Left forelimb (tissue), 1 donor: ENCODE measurements at regions not wholly inside any gene's neighbourhood (a gene's known extent, or its start where the extent isn't known, plus 50 kb on each side); places are given as distances from the start of the nearest gene placed in this dataset.
"Not testable (repeated sequence)": the region's sequence is repeated elsewhere in the genome, so short reads cannot be mapped to it uniquely, and the experiment has no call there.

Experiments
- DNase-seq: peaks from one replicate; pipeline ENCODE4 v3.0.0-alpha.2; 2018; ENCODE audit warnings: low spot score

DNA sequence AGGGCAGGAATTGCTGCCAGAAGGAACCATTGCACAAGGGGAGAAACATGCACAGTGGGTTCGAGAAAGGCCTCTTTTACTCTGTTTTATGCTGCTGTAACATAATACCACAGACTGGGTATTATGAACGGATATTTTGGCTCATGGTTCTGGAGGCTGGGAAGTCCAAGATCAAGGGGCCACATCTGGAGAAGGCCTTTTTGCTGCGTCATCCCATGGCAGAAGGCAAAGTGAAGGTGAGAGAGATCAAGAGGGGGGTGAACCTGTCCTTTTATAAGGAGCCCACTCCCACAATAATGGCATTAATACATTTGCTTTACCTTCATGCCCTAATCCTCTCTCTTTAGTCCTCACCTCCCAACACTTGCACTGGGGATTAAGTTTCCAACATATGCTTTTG, 136.9 kb upstream of the ALDH1B1 start:
- DNase-seq = no peak

DNA sequence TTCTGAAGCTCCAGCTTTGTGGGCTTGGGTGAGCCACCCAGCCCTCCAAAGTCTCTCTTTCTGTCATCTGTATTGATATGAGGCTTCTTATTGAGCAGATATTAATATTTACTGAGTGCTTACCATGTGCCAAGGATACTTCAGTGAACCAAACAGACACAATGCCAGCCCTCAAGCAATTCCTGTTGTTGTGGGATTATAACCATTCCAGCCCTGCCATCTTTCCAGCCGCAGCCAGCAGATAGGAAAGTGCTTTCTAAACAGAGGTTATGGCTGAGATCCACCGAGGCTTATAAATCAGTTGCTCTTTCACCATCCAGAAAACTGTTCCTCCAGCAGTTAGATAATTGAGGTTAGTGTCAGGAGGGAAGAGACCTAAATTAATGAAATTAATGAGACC, 137.7 kb upstream of the ALDH1B1 start:
- DNase-seq = no peak

DNA sequence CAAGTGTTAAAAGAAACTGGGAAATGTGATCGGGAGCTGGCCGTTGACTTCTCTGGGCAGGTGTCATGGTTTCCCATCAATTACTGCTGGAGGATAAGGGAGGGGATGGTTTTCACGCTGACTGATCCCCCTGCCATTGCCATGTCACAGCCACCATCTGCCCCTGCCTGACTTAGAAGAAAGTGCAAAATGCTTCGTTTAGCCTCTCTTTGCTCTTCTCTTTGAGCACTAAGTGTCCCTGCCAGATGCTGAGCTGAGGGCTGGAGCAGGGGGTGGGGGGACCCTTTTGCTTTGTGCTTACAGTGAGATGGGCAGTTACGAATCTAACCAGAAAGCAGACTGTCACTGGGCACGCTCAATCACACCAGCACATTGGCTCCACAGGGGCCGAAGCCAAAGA, 138.4 kb upstream of the ALDH1B1 start:
- DNase-seq = no peak

DNA sequence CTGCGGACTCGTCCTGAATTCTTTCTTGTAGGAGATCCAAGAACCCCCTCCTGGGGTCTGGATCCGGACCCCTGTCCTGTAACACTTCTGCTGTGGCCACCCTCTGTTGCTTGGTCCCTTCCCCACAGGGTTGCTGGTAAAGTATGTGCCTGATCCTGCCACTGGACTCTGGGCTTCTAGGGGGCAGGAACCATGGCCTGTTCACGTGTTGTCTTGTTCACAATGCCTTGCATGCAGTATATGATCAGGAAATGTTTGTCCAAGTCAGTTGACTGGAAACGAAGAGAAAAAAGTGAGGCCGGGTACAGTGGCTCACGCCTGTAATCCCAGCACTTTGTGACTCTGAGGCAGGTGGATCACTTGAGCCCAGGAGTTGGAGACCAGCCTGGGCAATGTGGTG, 139.3 kb upstream of the ALDH1B1 start:
- DNase-seq = no peak

DNA sequence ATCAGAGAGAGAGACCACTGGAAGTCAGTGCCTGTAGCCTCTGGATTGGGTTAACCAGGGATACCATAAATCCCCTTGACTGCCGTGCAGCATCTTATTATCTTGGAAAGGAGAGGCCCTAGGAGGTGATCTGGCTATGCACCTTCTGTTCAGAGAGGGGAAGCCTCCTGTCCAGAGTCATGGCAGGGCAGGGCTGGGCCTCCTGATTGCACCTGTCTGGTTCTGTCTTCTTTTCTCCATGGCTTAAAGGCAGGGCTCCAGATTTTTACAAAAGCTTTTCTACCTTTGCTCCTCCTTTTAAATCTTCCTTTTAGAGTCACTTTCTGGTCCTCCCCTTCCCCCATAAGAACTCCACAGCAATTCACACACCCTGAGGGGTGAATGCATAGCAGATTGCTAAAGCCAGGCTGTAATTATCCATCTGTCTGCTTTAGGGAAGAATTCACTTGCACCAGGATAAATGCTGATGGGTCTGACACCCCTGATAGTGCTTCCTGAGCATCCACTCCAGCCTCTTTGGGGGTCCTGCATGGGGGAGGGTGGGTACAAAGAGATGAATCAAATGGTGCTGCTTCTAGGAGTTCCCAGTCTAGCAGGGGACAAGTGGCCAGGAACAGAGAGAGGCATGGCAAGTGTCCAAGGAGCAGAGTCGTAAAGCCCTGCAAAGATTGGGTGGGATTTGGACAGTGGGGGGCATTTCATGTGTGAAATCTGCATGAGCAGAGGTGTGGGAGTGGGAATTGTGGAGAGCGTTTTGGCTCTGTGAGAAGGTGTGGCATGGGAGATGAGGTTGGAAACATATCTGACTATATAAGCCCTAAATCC, 141.3 kb upstream of the ALDH1B1 start:
- DNase-seq = no peak

DNA sequence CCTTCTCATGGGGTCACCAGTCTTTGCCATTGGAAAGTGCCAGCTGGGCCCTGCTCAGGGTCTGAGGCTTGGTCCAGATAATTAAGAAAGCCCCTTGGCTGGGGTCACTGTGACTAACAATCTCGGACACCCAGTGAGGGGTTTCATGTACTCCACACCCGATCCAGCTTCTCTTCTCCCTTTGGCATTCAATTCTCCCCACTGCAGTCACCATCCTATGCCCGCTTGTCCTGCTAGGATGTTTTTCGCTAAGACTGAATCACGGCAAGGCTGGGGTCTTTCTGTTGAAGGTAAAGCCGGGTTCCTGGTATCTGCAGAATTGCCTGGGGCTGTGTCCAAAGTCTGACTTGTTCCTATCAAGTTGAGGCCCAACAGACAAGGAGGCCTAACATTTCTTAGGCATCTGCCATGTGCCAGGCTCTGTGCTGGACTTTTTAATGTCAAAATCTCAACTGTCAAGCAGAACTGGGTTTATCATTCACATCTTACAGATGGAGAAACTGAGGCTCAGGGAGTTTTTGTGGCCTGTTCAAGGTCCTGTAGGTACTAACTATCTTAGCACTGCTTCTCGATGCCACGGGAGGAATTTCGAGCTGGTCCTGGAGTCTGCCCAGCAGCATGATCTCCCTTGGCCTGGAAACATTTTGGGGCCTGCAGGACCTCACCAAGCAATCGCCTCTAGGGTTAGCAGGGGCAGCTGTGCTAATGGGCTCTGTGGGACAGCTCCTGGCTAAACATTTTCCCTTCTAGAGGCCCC, 142.0 kb upstream of the ALDH1B1 start:
- no peak for DNase-seq

DNA sequence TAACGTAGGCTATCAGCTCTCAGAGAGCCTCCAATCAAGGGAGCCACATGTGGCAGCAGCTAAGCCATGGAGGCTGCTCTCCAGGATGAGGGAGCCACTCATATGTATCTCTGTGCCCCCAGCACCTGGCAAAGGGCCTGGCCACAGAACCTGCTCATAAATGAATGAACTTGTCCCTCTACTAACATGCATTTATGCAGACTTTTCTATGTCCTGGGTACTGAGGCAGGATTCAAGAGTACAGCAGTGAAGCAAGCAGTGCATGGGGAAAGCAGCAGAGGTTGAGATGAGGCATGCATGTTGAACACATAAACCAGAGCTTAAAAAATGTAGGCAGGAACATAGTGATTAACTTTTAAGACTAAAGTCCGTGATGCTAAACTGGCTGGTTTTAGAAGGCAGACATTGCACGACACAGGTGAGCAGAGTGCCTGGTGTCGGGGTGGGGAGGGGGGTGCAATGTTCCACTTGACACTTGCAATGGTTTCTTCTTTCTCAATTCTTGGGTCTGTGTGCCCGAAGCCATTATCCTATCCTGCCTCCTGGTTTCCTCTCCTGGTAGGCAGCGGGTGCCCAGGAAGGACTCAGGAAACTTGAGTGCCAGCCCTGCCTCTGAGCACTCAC, 142.8 kb upstream of the ALDH1B1 start:
- DNase-seq = no peak

DNA sequence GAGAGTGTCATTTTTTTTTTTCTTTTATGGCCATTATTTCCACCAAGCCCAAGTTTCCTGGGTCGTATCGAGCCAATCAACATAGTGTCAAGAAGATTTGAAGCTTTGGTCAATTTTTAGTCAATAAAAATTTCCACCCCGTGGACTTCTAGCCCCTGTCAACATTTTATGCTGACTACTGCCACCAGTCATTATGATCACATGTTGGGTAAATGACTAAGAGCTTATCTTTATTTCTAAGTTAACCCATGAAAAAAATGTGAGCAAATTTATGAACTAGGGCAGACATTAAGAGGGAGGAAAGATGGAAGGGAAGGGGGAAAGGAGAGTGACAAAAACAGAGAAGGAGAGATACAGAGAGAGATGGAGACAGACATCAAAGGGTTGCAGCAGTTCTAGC, 143.5 kb upstream of the ALDH1B1 start:
- no peak for DNase-seq

DNA sequence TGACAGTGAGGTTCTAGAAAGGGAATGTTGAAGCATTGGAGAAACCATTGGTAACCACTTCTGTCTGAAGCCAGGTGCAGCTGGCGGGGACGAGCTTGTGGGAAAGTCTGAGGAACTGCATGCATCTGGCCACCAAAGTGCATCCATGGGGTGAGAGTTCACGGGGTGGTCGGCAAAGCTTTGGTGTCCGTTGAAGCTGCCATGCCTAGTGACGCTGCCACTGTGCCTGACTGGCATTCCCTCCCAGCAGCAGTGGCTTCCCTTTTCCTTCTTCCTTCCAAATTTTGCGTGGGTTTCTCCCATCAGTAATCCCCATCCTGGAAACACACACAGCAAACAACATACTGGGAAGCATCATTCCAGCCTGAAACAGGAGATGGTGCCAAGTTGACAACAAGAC, 145.7 kb upstream of the ALDH1B1 start:
- DNase-seq = no peak

DNA sequence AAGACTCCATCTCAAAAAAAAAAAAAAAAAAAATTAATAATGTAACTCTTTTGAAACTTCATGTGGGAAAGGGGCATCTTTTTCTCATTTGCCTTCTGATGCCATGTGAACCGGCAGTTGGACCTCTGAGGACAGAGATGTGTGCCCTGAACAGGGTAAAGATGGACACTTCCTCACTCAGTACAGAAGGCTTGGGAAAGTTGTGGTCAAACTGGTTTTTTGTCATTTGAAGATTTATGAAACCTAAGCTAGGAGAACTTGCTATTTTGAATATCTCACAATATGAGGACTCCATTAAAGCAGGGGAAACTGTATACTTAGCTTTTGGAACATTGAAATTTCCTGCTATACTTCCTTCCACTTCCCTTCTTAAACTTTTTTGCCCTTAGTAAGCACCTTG, 147.5 kb upstream of the ALDH1B1 start:
- DNase-seq = no peak

DNA sequence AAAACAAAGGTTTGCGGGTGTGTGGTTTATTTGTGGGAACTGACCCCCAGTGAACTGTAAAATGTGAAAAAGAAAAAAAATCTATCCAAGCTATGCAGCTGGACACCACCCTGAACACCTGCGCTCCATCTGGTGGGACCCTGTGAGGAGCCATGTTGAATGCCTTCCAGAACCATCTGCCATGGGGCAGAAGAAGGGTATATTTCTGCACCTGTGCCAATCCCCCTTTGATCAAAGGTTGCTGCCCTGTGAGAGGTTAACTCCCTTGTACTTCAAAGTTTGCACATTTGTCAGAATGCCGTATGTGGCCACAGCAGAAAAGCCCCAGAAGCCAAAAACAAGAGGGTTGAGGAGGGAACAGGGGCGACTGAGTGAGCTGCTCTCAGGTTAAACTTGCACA, 148.5 kb upstream of the ALDH1B1 start:
- no peak for DNase-seq

DNA sequence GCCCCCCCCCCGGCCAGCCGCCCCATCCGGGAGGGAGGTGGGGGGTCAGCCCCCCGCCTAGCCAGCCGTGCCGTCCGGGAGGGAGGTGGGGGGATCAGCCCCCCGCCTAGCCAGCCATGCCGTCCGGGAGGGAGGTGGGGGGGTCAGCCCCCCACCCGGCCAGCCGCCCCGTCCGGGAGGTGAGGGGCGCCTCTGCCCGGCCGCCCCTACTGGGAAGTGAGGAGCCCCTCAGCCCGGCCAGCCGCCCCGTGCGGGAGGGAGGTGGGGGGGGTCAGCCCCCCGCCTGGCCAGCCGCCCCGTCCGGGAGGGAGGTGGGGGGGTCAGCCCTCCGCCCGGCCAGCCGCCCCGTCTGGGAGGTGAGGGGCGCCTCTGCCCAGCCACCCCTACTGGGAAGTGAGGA, 150.4 kb upstream of the ALDH1B1 start:
- DNase-seq = not testable (repeated sequence)

DNA sequence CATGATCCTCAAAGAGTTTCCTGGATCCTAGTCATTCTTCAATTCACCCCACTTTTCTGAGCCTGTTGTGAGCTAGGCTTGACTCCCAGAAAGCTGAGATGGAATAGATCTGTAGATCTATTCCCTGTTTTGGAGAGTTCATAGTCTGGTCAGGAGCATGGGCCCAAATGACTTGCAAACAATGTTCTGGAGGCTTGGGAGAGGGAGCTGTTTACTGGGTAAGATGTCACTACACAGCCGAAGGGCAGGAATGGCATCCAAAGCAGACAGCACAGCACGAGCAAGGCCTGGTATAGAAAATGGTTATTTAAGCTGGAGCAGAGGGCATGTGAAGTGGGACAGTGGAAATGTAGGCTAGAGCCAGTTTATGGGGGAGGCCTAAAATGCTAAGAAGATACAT, 152.5 kb upstream of the ALDH1B1 start:
- DNase-seq = no peak

DNA sequence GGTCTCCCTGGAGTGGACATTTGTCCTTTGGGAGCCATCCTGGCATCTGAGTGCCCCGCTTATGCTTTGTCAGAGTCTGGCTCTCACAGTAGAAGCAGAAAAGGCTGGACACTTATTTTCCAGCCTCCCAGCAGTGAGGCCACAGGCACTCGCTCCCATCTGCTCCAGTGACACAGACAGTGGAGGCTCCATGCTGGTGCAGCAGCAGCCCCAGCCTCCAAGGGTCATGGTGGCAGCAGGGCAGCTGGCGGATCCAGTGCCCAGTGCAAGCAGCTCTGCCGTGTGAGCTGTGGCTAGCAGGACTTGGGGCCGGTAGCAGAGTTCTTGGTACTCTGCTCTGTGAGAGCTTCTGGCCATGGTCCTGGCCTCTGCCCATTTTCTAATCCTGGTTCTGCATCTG, 157.3 kb upstream of the ALDH1B1 start:
- no peak for DNase-seq

DNA sequence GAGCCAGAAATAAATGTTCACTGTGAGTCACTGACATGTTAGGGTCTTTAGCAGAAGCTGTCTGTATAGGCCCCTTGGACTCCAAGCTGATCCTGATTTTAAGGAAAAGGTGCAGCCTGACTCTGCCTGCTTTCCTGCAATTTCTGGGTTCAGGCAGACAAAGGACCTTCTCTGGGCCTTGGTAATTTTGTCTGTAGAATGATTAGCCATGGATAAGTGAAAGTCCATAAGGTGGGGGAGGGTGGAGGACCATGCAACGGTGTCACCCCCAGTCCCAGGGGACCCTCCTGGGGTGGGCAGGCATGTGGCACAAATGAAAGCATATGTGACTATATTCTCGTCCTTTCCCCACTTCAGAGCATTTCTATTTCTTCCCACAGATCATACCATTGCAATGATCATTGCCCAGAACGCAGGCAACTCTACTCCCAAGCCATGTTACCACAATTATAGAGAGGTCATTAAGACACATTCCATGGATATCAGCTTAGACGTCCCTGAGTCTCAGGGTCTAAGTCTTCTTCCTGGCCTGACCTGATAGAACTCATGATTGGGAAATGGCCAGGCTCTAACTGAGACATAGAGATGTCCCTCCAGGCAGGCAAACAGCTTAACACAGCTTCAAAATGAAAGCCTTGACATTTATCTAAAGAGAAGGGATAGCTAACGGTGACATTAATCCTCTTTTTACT, 157.9 kb upstream of the ALDH1B1 start:
- no peak for DNase-seq

DNA sequence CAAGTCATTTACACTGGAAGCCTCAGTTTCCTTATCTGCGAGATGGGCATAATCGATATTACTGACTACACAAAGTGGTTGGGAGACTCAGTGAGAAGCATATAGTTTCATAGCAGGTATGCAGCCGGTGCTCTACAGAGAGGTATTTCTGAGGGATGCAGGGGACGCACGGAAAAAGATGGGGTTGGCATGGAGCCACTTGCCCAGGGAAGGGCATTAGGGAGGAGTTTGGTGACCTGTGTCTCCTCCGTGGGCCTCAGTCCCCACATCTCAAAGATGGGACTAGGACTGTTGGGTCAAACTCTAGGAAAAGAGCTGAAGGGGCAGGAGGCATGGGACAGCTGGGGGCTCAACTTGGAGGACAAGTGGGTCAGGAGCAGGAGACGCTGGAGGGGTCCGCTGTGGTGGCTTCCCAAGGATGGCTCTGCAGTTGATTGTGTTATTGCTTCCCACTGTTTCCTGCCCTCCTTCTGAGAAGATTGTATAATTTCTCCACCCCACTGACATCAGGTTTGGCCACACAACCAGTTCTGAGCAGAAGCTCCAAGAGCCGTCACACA, 158.6 kb upstream of the ALDH1B1 start:
- DNase-seq = no peak

DNA sequence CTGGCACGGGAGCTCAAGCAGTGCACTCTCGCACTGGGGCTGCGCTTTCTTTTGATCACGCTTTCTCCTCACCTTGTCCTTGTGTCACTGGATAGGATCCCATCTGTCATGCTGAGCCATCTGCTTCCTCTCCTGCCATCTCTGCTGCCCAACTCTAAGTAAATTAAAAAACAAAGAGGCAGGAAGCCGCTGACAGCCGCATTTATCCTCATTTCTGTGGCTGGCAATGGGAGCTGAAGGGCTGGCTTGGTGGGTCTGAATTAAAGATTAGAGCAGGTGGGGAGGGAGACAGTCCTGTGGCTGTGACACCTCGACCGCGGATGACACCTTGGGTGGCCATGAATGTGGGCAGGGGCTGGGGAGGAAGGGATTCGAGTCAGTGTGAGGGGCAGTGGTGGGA, 159.2 kb upstream of the ALDH1B1 start:
- DNase-seq = no peak

DNA sequence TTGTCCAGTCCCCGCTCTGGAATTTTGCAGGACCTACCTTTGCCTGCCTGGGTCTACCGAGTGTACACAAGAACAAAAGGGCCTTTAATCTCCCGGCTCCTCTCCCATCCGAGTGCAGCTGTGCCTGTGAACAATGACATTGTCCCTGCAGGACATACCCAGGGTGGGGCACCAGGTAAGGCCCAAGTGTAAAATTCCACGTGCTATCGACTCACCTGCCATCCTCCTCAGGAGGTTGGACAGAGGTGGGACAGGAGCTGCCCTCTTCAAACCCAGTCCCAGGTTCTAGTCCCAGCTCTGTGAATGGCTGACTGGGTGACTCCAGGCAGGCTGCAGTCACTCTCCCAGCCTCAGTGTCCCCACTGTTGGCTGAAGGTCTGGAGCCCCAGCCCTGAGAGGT, 159.6 kb upstream of the ALDH1B1 start:
- no peak for DNase-seq

DNA sequence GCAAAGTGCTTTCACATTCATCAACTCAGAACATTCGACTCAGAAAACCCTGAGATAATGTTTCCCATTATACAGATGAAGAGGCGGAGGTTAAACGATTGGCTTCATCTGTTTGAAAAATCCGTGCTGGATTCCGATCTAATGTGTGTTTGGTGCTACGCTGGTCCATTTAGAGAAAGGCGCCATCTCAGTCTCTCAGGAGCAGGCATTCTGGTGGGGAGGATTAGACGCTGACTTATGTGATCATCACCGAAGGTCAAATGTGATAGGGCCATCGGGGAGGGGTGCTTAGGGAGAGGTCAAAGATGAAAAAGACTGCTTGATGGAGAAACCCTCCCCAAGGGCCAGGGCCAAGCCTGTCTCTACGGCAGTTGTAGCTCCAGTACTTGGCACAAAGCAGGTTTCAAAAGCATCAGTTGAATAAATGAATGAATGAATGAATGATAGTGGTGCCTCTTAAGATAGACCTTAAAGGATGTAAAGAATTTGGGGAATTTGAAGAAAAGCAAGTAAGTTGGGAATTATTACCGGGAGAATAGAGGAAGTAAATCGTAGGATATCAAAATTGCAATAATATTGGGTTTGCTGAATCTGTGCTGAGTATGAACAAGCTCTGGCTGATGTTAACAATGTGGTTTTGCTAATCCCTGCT, 160.6 kb upstream of the SHB start:
- no peak for DNase-seq

DNA sequence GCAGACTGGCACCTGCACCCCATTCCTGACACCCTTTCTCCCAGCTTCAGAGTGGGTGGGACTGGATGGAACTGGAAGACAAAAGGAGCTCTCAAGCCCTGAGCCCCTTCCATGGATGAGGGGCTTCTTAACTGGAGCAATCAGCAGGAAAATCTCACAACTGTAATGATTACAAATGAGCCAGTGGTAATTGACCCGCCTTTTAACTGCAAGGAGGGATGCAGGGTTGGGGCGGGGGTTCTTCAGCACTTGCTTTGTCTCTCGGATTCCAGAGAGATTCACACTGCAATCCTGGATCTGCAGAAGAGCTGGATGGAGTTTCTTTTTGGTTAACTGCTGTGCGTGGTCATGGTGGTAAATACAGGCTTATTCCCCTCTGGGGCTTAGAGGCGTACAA, 160.1 kb upstream of the SHB start:
- DNase-seq = no peak

DNA sequence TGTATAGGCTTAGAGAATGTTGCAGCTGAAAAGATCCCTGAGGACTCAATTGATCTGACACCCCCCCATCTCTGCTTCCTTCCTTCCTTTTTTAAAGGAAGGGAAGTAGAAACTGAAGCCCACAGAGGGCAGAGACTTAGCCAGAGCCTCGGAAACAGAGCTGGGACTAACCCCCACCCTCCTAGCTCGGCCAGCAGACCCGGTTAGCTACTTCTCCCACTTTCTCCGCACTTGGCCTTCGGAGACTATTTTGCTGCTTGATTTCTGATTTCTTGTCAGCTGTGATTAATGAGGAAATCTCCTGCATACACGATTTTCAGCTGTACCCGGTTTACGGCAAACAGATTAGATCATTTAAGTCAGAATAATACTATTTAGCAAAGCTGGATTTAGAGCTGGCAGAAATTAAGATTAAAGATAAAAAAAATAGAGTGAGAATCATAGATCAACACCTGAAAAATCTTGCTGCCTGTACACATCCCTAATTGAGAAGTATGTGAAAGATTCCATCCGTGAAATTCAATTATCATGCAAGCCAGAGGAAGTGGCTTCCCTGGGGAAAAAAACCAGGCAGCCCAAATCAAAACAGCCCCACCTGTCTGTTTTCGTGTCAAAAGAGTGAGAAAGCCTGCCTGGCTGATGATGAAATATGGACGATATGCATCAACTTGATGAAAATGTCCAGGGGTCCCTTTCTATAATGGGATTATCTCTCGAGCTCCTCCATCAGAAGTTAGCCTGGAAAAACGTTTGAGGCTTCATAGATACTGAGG, 159.5 kb upstream of the SHB start:
- DNase-seq = no peak
